GM11168 (cell line): ENCODE measurements at regions not wholly inside any gene's neighbourhood (a gene's known extent, or its start where the extent isn't known, plus 50 kb on each side); places are given as distances from the start of the nearest gene placed in this dataset.
"Not testable (repeated sequence)": the region's sequence is repeated elsewhere in the genome, so short reads cannot be mapped to it uniquely, and the experiment has no call there.

Source experiments
- in situ Hi-C: fragments of 300-500 bp; cut with MboI; formaldehyde crosslinking; loops from one replicate; pipeline ENCODE4 v1.12.0; 2022; ENCODE audit warnings: low sequenced_read_pairs; ENCODE audit not compliant: unreplicated experiment

DNA sequence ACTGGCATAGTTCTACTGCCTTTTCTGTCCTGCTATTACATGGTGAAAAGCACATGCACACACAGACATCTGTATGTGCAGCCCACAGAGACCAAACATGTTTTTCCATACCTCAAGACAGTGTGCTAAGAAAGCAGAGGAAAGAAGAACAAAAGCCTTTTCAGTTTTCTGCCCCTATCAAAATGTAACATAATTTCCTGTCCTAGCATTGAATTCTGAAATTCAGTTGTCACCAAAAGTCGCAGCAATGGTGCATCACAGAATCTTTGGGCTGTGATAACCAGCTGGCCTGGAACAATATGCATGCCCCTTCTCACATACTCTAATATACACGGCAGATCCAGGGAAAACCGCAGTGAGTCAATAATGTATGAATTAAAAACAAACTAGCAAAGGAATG, 153.8 kb upstream of the RAP2B start:
- in situ Hi-C loops, result no loop called here

DNA sequence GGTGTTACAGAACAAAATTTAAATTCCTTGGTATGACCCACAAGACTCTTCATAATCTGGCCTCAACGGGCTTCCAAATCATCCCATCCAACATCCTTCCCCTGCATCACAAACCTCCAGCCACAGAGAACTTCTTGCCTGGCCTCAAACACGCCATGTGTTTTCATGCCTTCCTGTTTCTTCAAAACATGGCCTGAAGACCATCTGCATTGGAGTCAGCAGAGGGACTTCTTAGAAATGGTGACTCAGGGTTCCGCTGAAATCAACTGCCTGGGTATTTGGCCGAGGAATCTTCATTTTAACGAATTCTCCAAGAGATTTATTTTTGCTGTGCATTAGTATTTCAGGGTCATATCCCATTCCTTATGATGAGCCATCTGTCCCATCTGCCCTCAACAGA, 138.1 kb upstream of the RAP2B start:
- in situ Hi-C loops, result loop anchor here (10.0 kb wide), 1 partner anchor 741 kb away; no protein-coding TSS in a partner anchor

DNA sequence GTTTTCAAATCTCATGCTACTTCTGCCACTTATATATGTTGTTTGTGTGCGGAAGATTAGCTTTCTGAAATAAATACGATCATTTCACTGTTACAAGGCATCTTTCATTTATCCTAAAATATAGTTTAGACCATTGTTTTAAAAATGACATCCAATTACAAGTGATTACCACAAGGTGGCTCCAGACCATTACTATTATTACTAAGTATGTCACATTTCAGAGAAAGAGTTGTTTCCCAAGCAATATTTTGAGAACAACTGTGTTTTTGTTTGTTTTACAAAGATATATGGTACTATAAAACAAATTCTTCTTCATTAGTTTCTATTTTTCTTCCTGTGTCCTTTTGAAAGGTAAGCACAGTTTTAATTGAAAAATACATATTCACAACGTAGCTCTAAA, 136.0 kb upstream of the RAP2B start:
- in situ Hi-C loops, result loop anchor here (10.0 kb wide), 1 partner anchor 739 kb away; no protein-coding TSS in a partner anchor

DNA sequence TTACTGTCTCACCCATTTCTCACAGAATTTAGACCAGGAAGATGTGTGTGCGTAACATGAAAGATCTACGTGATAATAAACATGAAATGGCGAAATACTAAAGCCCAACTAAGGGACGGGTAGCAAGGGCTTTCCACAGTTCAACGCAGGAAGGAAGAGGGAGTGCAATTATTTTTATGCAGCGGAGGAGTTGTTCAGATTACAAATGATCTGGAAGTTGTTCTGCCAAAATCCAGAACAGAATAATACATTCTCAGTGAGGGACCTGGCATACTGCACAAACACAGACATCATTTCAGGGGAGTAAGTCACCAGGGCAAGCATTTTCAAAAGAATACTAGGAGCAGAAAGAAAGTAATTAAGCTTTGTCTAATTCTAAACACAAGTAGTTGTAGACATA, 133.6 kb upstream of the RAP2B start:
- in situ Hi-C loops, result loop anchor here (10.0 kb wide), 1 partner anchor 736 kb away; no protein-coding TSS in a partner anchor

DNA sequence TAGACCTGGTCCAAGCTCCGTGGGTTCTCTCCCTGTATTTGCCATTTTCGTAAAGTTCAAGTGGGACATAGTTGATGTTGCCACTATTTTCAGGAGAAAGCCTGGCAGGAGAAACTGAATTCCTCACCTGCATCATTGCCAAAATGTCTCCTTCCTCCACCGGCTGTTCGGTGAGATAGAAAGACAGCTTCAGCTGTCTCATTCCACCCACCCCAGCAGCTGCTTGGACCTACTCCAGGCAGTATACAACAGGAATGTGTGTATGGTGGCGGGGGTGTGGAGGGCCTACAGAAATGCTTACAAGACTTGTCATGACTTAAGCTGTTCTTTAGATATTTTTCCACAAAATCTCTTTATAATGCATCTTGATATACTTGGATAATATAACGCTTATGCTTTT, 132.7 kb upstream of the RAP2B start:
- in situ Hi-C loops, result loop anchor here (10.0 kb wide), 1 partner anchor 735 kb away; no protein-coding TSS in a partner anchor

DNA sequence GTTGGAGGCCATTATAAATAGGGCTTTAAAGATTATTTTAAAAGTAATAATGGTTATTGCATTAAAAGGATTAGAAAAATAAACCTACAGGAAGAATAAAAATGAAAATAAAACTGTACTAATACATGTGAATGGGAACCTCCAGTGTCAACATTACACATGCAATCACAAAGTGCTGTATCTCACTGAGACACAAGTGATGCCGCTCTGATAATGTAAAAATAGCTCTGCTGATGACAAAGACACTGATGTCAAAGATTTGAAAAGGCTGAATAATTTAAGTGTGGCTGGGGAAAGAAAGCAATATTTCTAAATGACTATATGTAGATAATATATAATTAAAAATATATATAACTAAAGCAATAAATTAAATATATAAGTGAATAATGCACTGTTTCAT, 129.1 kb upstream of the RAP2B start:
- in situ Hi-C loops, result no loop called here

DNA sequence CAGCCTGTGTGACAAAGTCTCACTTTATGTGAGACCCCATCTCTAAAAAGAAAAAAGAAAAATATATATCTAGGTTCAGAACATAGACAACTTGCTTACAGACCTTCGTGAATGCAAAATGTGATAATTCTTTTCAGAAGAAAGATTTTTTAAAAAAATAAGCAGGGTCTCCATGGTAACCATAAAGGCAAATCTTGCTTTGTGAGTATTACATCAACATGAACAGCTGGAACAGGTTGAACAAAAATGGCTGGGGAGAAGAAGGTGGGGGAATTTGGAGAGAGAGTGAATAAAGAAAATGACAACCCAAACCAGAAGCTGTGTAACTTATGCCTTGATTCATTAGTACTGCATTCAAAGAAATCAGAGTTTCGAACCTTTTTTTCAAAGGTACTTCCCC, 125.2 kb upstream of the RAP2B start:
- in situ Hi-C loops, result no loop called here

DNA sequence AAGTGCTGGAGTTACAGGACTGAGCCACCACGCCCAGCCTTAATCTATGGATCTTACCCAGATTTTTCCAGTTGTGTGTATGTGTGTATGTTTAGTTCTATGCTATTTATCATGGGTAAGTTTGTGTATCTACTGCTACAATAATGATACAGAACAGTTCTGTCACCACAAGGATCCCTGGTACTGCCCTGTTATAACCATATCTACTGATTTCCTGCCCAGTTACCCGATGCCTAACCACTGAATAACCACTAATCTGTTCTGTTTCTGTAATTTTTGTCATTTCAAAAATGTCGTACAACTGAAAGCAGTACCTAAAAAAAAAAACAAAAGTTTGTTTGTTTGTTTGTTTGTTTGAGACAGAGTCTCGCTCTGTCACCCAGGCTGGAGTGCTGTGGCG, 123.7 kb upstream of the RAP2B start:
- in situ Hi-C loops, result no loop called here

DNA sequence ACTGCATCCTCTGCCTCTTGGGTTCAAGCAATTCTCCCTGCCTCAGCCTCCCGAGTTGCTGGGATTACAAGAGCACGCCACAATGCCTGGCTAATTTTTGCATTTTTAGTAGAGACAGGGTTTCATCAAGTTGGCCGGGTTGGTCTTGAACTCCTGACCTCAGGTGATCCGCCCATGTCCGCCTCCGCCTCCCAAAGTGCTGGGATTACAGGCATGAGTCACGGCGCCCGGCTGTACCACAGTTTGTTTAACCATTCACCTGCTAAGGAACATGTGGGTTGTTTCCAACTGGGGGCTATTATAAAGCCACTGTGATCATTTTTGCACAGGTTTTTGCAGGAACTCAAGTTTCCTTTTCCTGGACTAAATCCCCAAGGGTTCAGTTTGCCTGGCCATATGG, 123.2 kb upstream of the RAP2B start:
- in situ Hi-C loops, result no loop called here

DNA sequence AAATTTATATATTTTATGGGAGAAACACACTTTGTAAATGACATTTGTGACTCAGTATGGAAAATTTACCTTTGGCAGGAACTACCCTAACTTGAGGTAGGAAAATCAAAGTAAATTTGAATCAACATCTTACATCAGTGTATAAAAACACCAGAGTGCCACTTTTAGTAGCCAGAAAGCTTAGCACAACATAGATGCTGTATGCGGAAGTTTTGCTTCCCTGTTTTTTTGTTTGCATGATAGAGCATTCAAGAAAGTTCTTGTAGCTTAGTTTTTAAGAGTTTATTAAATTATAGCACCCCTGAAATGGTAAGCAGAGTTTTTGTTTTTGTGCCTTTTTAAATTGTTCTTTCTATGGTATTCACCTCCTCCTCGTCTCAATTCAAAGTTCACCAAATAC, 120.8 kb upstream of the RAP2B start:
- in situ Hi-C loops, result loop anchor here (10.0 kb wide), 1 partner anchor 124 kb away; the partner anchor contains the start of gene RAP2B

DNA sequence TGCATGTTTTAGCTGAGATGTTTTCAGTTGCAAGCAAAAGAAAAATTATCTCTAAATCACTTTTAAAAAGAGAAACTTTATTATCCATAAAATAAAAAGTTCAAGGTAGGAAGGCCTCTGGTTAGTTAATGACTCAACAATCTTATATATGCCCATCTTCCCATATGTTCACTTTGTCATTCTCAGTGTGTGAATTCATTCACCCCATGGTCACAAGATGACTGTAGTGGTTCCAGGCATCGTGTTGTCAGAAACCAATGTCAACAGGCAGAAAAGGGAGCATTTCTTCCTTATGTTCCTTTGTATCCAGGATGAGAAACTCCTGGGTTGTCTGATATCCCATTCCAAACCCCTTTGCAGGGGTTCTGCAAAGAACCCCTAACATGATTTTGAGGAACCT, 119.9 kb upstream of the RAP2B start:
- in situ Hi-C loops, result loop anchor here (10.0 kb wide), 1 partner anchor 123 kb away; the partner anchor contains the start of gene RAP2B

DNA sequence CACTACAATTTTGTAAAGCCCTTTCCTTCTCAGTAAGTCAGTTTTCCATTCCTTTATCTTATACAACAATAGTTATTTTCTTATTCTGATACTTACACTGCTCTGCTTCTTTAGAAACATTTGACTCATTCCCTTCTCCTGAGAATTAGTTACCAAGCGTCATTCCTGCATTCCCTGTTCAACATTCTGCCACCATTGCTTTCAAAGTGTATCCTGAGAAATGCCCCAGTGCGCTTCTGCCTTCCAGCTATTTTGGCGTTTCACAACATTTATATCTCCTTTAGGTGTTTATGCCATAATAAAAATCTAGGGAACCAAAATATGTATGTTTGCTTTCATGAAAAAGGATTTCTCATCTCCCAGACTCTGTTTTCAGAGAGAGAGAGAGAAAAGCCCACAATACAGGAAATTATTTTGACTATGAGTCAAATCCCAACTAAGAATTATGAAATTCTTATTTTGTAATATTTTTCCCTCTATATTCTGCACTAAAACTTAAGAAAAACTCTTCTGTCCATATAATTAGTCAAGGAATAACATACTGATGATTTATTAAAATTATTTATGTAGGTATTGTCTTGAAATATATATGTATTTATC, 118.2 kb upstream of the RAP2B start:
- in situ Hi-C loops, result loop anchor here (10.0 kb wide), 1 partner anchor 121 kb away; the partner anchor contains the start of gene RAP2B

DNA sequence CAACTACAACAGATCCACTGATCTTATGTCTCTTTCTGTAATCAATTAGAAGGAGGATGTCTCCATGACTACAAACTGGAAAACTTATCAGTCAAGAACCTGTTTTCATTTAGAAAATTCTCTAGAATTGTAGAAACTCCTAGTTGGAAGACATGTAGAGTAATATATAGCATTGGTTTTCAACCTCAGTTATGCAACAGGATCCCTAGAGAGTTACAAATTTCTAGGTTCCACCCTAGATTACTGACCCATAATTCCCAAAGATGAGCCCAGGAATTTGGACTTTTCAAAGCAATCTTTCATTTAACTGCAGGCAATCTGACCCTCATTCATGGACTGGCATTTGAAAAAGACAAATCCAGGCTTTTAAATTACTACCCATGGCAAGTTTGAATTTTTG, 116.9 kb upstream of the RAP2B start:
- in situ Hi-C loops, result loop anchor here (10.0 kb wide), 1 partner anchor 120 kb away; the partner anchor contains the start of gene RAP2B

DNA sequence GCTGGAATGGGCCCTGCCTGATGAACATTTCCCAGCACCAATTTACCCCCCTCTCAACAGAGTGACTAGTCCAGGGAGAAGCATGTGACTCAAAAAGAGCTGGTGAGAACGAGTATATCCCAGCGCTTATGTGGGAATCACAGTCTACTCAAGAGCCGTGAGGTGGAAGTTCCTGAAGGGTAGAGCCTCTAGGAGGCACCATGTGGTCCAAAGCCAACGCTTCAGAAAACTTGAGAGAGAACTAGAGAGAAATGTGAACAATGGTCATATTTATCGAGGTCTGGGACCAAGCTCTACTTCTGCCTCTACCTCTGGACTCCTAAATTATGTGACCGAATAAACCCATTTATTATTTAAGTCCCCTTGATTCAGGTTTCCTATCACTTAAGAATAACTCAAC, 111.0 kb upstream of the RAP2B start:
- in situ Hi-C loops, result no loop called here

DNA sequence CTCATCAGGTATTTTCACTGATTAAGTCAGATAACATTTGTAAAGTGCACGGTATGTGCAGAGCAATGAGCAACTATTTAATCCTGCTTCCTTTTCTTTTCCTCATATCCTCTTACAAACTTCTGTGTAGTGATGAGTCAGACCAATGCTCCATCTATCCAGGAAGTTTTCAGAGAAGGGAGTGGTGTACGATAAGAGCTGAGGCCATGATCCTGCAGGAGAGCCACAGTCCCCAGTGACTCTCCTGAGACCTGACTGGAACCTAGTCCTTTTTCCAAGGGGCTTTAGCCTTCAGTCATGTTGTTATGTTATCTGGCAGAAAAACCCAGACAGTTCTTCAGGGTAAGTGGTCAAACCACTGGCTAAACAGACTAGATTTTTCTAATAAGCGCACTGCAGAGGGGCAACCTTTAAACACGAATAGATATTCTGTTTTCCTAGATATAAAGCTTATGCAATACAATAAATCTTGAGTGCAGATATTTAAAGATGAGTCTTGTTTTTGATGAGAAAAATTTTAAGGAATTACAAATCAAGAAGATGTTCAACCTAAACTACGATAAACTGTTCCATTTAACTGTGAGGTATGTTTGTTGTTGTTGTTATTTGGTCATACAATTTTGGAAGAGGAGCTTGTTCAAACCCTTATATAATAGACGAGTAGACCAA, 110.5 kb upstream of the RAP2B start:
- in situ Hi-C loops, result no loop called here

DNA sequence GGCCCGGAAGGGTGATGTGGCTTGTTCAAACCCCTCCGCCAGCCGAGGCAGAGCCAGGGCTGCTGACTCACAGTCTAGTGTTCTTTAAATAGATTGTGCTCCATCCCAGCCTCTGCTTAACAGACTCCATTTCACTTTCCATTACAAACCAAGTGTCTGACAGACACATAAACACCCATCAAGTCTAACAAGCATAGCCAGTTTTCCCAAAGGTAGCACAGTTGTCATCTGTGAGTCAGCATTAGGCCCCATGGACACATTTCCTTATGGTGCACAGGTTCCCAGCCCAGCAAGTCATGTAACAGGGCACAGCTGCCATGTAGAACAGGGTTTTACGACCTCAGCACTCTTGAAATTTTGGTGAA, 109.9 kb upstream of the RAP2B start:
- in situ Hi-C loops, result no loop called here

DNA sequence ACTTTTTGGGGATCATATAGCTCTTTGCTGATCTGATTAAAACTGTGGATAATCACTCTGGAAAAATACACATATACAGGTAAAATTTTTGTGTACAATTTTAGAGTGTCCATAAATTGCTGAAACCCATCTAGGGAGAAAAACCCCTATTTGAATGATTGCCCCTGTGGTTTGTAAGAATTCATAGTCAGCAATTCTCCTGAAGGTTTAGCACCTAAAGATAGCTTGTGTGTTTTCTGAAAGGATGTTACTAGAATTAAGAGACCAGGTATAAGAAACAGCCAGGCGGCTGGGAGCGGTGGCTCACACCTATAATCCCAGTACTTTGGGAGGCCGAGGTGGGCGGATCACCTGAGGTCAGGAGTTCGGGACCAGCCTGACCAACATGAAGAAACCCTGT, 106.8 kb upstream of the RAP2B start:
- in situ Hi-C loops, result no loop called here

DNA sequence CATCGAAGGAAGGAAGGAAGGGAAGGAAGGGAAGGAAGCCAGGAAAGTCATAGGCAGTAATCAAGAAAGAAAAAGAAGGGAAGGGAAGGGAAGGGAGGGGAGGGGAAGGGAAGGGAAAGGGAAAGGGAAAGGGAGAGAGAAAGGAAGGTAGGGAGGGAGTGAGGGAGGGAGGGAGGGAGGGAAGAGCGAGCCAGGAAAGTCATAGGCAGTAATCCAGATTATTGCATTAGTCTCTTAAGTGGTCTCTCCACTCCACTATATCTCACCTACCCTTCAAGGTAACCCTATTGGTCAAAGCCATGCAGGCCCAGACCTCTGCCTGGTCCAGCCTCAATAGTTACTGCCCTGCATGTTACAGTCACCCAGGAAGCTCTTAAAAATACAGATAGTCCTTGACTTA, 106.2 kb upstream of the RAP2B start:
- in situ Hi-C loops, result no loop called here

DNA sequence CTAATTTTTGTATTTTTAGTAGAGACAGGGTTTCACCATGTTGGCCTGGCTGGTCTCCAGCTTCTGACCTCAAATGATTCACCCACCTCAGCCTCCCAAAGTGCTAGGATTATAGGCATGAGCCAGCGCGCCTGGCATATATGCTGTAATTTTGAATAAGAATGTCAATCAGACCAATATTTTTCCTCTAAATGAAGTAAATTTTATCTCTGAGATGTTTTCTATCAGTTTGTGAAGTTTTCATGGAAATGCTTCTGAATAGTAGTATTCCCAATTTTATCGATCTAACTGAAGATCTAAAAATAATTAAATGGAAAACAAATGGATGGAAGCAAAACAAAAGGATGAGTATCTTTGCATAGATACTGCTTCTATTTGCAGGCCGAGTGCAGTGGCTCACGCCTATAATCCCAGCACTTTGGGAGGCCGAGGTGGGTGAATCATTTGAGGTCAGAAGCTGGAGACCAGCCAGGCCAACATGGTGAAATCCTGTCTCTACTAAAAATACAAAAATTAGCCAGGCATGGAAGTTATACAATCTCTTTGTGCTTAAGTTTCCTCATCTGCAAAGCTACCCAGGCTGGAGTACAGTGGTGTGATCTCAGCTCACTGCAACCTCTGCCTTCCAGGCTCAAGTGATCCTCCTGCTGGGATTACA, 103.9 kb upstream of the RAP2B start:
- in situ Hi-C loops, result not testable (repeated sequence)

DNA sequence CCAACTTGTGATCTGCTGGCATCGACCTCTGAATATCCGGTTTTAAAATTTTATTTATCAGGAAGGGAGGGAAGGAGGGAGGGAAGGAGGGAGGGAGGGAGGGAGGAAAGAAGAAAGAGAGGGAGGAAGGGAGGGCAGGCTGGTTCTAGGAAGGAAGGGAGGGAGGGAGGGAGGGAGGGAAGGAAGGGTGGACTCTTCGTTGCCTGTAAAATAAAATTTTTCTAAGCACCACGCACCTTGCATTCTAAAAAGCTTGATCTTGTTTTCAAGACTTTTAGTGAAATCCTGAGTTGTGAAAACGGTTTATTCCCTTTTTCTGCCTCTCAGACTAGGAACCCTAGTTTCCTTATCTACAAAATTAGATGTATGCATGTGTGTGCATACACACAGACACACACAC, 101.7 kb upstream of the RAP2B start:
- in situ Hi-C loops, result no loop called here

DNA sequence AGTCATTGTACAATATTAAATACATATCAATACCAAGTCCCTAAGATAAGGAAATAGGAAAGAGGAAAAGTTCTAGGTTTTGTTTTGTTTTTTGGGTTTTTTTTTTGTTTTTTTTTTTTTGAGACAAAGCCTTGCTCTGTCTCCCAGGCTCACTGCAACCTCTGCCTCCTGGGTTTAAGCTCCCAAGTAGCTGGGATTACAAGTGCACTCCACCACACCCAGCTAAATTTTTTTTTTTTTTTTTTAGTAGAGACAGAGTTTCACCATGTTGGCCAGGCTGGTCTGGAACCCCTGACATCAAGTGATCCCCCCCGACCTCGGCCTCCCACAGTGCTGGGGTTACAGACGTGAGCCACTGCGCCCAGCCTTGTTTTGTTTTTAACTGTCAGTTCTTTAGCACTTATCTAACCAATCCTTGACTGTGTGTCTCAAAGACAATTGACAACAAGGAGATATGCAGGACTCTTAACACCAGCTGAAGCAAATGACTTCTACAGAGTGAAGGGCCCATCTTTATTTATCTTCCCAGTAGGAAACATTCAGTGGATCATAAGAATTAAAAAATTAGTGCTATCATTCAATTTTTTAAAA, 100.0 kb upstream of the RAP2B start:
- in situ Hi-C loops, result no loop called here
